HT1080 (cell line): ENCODE measurements at regions not wholly inside any gene's neighbourhood (a gene's known extent, or its start where the extent isn't known, plus 50 kb on each side); places are given as distances from the start of the nearest gene placed in this dataset.
A peak's percentile ranks its signal among the peaks of the same experiment; 100 is the strongest.

ENCODE experiments used
- DNase-seq: peaks from one replicate; pipeline ENCODE4 v3.0.0-alpha.2; 2015; ENCODE audit warnings: low read depth

GRCh38 chr9:118721923-118722322 is 647.3 kb downstream of the BRINP1 start:
- no peak for DNase-seq

GRCh38 chr9:118729981-118730380 is 639.3 kb downstream of the BRINP1 start:
- no peak for DNase-seq

- no peak for DNase-seq
Observed at GRCh38 chr9:118732998-118733397, 636.2 kb downstream of the BRINP1 start.

GRCh38 chr9:118734696-118735095 is 634.5 kb downstream of the BRINP1 start:
- no peak for DNase-seq

GRCh38 chr9:118736406-118736805 is 632.8 kb downstream of the BRINP1 start:
- DNase-seq: no peak

GRCh38 chr9:118751077-118751847 is 618.0 kb downstream of the BRINP1 start:
- DNase-seq: no peak

- DNase-seq: no peak
Observed at GRCh38 chr9:118751848-118752223, 617.4 kb downstream of the BRINP1 start.

- DNase-seq: no peak
Observed at GRCh38 chr9:118761016-118761790, 608.0 kb downstream of the BRINP1 start.

- no peak for DNase-seq
Observed at GRCh38 chr9:118767571-118767970, 601.7 kb downstream of the BRINP1 start.

- no peak for DNase-seq
Observed at GRCh38 chr9:118782790-118783463, 586.3 kb downstream of the BRINP1 start.

GRCh38 chr9:118784033-118784432 is 585.2 kb downstream of the BRINP1 start:
- DNase-seq: no peak

- DNase-seq: no peak
Observed at GRCh38 chr9:118785456-118785855, 583.8 kb downstream of the BRINP1 start.

GRCh38 chr9:118786877-118787276 is 582.4 kb downstream of the BRINP1 start:
- no peak for DNase-seq

- no peak for DNase-seq
Observed at GRCh38 chr9:118809160-118809625, 560.0 kb downstream of the BRINP1 start.

GRCh38 chr9:118829334-118829733 is 539.9 kb downstream of the BRINP1 start:
- DNase-seq: no peak

- DNase-seq: no peak
Observed at GRCh38 chr9:118832371-118832770, 536.9 kb downstream of the BRINP1 start.

GRCh38 chr9:118836891-118837290 is 532.3 kb downstream of the BRINP1 start:
- DNase-seq: no peak

GRCh38 chr9:118871531-118871930 is 497.7 kb downstream of the BRINP1 start:
- DNase-seq: no peak

GRCh38 chr9:118882684-118883083 is 486.6 kb downstream of the BRINP1 start:
- peak; percentile 80 for DNase-seq

GRCh38 chr9:118883411-118883810 is 485.8 kb downstream of the BRINP1 start:
- DNase-seq: no peak

- no peak for DNase-seq
Observed at GRCh38 chr9:118891213-118891612, 478.0 kb downstream of the BRINP1 start.
